ENCODE measurements at regions not wholly inside any gene's neighbourhood (a gene's known extent, or its start where the extent isn't known, plus 50 kb on each side); places are given as distances from the start of the nearest gene placed in this dataset.

DNA sequence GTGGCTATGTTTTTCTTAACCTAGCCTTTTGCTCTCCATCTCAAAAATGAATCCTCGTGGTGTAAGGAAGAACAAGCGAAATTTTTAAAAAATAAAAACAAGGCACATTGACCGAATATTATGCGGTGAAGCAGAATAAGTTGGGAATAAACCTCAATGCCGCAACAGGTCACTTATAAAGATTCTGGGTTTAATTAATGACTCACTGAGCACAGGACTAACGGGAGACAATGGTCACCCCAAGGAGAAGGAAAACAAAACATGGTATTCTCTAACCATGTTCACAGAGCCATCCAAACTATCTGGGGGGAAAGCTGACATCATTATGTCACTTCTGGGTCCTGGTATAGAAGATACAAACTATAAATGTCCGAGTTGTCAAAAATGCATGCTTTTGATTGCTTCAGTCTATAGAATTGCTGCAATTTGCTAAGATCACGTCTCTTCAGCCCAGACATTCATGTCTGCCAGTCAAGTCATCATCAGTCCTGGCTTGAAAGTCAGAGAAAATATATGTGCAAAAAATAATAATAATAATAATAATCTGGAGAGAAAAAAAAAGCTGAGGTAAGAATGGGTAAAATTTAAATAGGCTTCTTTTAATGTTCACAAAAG, 280.6 kb downstream of the NR2F1-AS1 start:
- Histone ChIP-seq H3K79me2 (ENCODE audit: insufficient read depth, low read length) (no peaks in the 10 kb centered on the region), H2AFZ (ENCODE audit: low read length) (no peak overlapping the region), H3K9me2 (replicated peaks; ENCODE audit: low read depth, low read length) (no peaks in the 10 kb centered on the region), H3F3A (ENCODE audit: low read depth) (no peaks in the 10 kb centered on the region), H3K36me3 (ENCODE audit: insufficient read depth, low read length) (no peaks in the 10 kb centered on the region), H3K9me3 (ENCODE audit: insufficient read depth, low read depth, low read length) (no peaks in the 10 kb centered on the region), H3K4me1 (ENCODE audit: insufficient read depth, low read length, poor library complexity, severe bottlenecking) (no peaks in the 10 kb centered on the region), H4K20me1 (ENCODE audit: insufficient read depth, low read length, poor library complexity, severe bottlenecking) (no peaks in the 10 kb centered on the region), H3K4me3 (ENCODE audit: low read length, poor library complexity, severe bottlenecking) (no peak overlapping the region), H3K9ac (ENCODE audit: low read depth, low read length, poor library complexity, severe bottlenecking) (no peak overlapping the region), H3K27me3 (ENCODE audit: insufficient read depth, low read length, poor library complexity, severe bottlenecking) (no peaks in the 10 kb centered on the region), H3K4me2 (ENCODE audit: low read depth, low read length, poor library complexity, severe bottlenecking) (no peak overlapping the region)
- TF ChIP-seq EZH2phosphoT487 (IDR thresholded peaks at IDR 0.05; ENCODE audit: borderline replicate concordance): no peak
- TF ChIP-seq, protein P1, sequence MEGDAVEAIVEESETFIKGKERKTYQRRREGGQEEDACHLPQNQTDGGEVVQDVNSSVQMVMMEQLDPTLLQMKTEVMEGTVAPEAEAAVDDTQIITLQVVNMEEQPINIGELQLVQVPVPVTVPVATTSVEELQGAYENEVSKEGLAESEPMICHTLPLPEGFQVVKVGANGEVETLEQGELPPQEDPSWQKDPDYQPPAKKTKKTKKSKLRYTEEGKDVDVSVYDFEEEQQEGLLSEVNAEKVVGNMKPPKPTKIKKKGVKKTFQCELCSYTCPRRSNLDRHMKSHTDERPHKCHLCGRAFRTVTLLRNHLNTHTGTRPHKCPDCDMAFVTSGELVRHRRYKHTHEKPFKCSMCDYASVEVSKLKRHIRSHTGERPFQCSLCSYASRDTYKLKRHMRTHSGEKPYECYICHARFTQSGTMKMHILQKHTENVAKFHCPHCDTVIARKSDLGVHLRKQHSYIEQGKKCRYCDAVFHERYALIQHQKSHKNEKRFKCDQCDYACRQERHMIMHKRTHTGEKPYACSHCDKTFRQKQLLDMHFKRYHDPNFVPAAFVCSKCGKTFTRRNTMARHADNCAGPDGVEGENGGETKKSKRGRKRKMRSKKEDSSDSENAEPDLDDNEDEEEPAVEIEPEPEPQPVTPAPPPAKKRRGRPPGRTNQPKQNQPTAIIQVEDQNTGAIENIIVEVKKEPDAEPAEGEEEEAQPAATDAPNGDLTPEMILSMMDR (conservative IDR thresholded peaks at IDR 0.05; ENCODE audit: low read length): no peak

DNA sequence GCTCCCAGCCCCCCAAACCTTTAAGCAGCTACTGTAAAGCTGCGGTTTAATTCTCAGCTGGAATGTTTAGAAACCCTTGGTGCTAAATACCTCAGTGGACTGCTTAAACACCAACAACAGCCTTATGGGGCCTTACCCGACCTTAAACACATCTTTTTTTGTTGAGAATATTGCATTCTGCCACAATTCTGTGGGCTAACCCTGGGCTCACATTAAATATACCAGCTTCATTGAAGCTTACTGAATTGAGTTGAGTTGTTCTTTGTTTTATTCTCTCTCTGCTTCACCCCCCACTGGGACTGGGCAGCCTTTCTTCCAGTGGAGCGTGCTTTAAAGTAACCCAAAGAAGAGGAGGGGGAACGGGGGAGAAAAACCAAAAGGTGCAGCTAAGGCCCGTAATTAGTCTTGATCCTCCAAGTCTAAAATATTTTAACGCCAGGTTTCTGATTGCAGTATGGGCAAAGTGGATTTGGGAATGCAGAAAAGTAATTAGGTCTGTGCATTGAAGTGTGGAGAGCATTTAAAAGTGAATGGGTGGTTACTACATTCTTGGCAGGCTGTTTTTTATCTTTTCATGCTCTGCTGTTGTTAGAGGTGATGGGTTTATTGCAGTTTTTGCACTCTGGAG, 281.2 kb downstream of the NR2F1-AS1 start:
- Histone ChIP-seq H4K20me1 (ENCODE audit: insufficient read depth, low read length, poor library complexity, severe bottlenecking) (no peaks in the 10 kb centered on the region), H3K4me1 (ENCODE audit: insufficient read depth, low read length, poor library complexity, severe bottlenecking) (no peaks in the 10 kb centered on the region), H3K79me2 (ENCODE audit: insufficient read depth, low read length) (no peaks in the 10 kb centered on the region), H3F3A (ENCODE audit: low read depth) (no peaks in the 10 kb centered on the region), H2AFZ (ENCODE audit: low read length) (no peak overlapping the region), H3K4me3 (ENCODE audit: low read length, poor library complexity, severe bottlenecking) (no peak overlapping the region), H3K36me3 (ENCODE audit: insufficient read depth, low read length) (no peaks in the 10 kb centered on the region), H3K9me3 (ENCODE audit: insufficient read depth, low read depth, low read length) (no peaks in the 10 kb centered on the region), H3K9ac (ENCODE audit: low read depth, low read length, poor library complexity, severe bottlenecking) (no peak overlapping the region), H3K9me2 (replicated peaks; ENCODE audit: low read depth, low read length) (no peaks in the 10 kb centered on the region), H3K27me3 (ENCODE audit: insufficient read depth, low read length, poor library complexity, severe bottlenecking) (no peaks in the 10 kb centered on the region), H3K4me2 (ENCODE audit: low read depth, low read length, poor library complexity, severe bottlenecking) (no peak overlapping the region)
- no peak for TF ChIP-seq EZH2phosphoT487 (IDR thresholded peaks at IDR 0.05; ENCODE audit: borderline replicate concordance)
- TF ChIP-seq, protein P1 (conservative IDR thresholded peaks at IDR 0.05; ENCODE audit: low read length): no peak

DNA sequence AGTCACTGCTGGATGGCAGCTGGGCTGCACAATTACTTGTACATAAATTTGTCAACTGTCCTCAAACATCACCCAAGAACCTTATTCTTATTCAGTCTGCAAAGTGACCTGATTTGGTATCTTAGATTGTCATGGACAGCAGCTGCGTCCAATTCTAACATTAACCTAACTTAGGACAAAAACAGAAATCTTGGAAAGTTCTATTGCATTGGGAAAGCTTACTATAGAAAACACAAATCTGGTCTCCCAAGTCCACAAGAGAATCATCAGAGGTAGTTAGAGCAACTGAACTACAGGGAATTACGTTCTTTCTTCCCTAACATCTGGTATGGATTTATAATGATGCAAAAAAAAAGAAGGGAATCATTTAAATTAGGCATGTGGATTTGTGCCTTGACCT, 283.9 kb downstream of the NR2F1-AS1 start:
- no peak for TF ChIP-seq EZH2phosphoT487 (IDR thresholded peaks at IDR 0.05; ENCODE audit: borderline replicate concordance)
- TF ChIP-seq, protein P1 (conservative IDR thresholded peaks at IDR 0.05; ENCODE audit: low read length): no peak
- Histone ChIP-seq H3K79me2 (ENCODE audit: insufficient read depth, low read length) (no peaks in the 10 kb centered on the region), H3K36me3 (ENCODE audit: insufficient read depth, low read length) (no peaks in the 10 kb centered on the region), H3F3A (ENCODE audit: low read depth) (no peaks in the 10 kb centered on the region), H3K9me3 (ENCODE audit: insufficient read depth, low read depth, low read length) (no peaks in the 10 kb centered on the region), H3K9ac (ENCODE audit: low read depth, low read length, poor library complexity, severe bottlenecking) (no peak overlapping the region), H3K4me2 (ENCODE audit: low read depth, low read length, poor library complexity, severe bottlenecking) (no peak overlapping the region), H3K27me3 (ENCODE audit: insufficient read depth, low read length, poor library complexity, severe bottlenecking) (no peaks in the 10 kb centered on the region), H2AFZ (ENCODE audit: low read length) (no peak overlapping the region), H3K9me2 (replicated peaks; ENCODE audit: low read depth, low read length) (no peaks in the 10 kb centered on the region), H3K4me1 (ENCODE audit: insufficient read depth, low read length, poor library complexity, severe bottlenecking) (no peaks in the 10 kb centered on the region), H4K20me1 (ENCODE audit: insufficient read depth, low read length, poor library complexity, severe bottlenecking) (no peaks in the 10 kb centered on the region), H3K4me3 (ENCODE audit: low read length, poor library complexity, severe bottlenecking) (no peak overlapping the region)

Data from Loucy (cell line).